ENCODE measurements at regions not wholly inside any gene's neighbourhood (a gene's known extent, or its start where the extent isn't known, plus 50 kb on each side); places are given as distances from the start of the nearest gene placed in this dataset.

GRCh38 chr5:171692936-171693335 lies 92.7 kb upstream of the SMIM23 start:
- DNase-seq: no peak

- no peak for DNase-seq
Observed at GRCh38 chr5:171693412-171693811, 92.2 kb upstream of the SMIM23 start.

DNA sequence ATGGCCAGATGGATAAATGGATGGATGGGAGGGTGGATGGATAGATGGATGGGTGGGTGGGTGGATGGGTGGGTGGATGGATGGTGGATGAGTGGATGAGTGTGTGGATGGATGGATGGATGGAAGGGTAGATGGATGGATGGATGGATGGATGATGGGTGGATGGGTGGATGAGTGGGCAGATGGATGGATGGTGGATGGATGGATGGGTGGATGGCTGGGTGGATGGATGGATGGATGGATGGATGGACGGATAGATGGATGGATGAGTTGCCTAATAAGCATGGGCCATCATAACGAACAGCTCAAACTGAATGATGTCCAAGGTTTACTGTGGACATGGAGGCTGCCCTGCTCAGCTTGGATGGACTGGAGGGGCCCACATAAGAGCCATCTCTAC lies 89.8 kb upstream of the SMIM23 start:
- DNase-seq: no peak

DNA sequence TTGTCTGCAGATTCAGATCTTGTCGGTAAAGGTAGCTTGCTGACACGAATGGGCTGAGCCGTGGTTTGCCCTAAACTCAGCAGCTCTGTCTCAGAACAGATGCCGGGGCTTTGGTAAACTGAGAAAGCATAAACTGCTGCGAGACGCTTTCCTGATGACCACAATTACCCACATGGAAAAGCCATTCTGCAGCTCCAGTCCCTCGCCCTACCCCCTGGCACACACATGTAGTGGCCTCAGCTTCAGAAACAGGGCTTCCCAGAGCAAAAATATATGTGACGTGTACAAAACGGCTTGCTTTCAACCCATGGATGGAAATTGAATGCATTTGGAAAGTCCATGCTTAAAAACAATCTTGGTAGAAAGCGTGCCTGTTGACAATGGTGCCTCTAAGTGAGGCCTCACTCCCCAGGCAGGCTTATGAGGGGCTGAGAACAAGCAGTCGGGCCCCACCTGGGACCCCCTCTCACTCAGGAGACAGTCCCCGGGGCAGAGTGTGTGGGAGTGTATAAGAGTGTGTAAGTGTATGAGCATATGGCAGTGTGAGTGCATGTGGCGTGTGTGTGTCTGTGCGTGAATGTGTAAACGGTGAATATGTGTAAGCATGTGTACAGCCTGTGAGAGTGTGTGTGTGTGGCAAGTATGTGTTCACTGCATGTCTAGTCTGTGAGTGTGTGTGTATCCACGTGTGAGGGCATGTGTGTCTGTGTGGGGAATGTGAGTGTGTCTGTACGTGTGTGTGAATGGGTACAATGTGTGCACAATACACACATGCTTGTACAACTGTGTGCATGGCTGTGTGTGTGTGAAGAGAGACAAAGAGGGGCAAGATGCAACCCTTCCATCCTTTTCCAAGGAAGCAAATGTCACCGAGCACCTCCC lies 88.2 kb upstream of the SMIM23 start:
- no peak for DNase-seq

DNA sequence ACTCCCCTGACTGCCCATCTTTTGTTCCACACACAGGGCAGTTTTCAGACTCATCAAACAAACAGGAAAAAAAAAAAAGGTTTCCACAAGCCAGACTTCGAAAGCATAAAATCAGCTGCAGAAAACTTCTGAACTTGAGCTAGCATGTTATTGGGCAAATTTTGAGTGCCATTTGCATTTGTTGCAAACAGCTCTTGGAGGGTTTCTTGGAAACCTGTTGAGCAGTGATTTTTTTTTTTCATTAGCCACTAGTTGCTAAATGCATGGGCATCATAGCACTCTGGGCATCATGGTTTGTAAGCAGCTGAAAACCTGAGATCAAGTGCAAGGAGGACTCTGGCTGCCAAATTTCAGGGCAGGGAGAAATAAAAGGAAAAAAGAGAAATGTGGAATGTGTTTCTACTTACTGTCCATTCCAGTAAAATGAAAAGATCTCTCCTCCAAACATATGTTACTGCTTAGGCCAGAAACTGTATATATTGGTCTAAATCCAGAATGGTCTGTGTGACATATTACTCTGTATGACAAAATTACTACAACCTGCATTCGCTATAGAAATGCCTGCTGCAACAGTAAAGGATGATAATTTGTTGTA lies 85.2 kb upstream of the SMIM23 start:
- no peak for DNase-seq

- no peak for DNase-seq
Observed at GRCh38 chr5:171701100-171701541, 84.5 kb upstream of the SMIM23 start.

DNA sequence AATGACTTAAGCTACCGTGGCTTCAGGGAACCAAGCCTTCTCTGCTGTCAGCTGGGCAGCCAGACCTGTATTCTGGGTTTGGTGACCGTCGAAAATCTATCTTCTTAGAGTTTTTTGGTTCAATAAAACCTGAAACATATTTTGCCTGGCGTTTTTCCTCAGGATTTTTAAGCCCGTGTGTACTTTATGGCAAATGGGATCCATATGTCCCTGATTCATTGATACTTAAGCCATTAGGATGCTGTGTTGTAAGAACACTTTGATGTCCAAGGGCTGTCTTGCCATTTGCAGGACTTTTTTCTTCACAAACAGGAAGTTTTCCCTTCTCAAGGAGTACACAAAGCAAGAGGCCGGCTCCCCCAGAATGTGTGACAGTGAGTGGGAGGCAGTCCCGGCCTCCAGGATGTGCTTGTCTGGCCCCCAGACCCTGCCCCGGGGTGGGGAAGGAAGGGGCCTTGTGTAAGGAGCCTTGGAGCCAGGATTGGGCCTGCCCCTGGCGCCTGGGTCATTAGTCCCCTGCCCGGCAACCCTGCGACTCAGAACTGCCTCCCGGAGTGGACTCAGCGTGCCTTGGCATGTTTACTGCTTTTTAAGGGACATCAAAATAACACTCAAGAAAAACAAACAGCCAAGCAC lies 83.4 kb upstream of the SMIM23 start:
- no peak for DNase-seq

- no peak for DNase-seq
Observed at GRCh38 chr5:171703146-171703545, 82.5 kb upstream of the SMIM23 start.

DNA sequence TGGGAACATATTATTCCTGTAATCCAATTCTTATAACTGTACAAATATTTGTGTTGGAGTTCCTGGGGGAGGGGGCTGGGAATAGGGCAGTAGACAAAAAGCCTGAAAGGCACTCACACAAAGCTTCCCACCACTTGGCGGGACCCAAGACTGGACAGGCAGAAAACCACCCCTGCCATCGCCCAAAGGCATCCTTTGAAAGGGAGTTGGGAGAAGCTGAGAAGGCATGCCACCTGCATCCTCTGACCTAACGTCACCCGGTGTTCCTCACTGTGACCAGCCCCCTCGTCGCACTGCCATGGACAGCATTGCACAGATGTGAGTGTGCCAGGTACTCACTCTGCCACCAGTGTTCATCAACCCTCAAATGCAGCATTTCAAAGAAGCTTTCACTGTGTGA lies 80.6 kb upstream of the SMIM23 start:
- no peak for DNase-seq

DNA sequence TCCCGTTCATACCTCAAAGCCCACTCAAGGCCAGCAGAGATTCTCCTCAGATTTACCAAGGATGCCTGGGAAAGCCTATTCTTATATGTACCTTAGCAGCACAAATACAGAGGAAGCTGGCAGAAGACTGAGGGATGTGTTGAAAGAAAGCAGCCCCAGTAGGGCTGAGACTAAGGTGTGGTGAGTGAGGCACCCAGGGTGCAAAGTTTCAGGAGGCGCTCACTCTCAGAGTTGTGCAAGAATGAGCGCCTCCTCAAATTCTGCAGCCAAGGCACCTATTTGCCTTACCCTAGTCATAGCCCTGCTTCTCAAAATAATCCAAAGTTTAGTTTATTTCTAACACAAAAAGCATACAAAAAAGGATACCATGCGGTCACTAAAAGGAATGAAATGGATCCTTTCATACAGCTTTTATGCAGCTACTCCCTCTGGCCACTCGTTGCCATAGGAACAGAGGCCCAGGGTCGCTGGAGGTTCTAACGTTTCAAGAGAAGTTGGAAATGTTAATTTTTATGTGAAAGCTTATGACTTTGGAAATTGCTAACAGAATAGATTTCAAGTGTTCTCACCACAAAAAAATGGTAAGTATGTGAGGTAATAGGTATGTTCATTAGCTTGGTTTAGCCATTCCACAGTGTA lies 79.7 kb upstream of the SMIM23 start:
- no peak for DNase-seq

DNA sequence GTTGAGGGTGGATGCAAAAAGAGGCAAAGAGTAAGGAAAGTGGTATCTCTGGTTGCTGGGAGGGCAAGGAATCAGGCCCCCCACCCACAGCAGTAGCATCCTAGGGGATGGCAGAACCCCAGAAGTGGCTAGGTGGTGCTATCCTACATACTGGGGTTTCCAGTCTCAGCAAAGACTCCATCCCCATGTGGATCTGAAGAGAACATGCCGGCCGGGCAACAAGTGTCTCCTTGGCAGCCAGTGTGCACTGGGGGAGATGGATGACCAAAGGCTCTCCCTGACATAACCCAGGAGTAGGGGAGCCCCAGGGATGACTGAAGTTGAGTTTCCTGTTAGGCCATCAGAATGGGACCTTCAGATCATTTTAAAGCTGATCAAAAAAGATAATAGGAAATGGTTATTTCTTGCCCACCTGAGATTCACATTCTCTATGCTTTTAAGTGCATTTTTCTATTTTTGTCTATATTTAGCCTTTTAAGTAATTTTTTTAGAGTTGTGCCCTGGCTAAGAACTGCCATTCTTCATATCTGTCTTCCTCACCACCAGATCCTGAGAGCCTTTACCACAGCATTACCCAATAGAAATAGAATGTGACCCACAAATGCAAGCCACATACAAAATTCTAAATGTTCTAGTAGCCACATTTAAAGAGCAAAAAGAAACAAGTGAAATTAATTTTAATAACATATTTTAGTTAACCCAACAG lies 78.7 kb upstream of the SMIM23 start:
- no peak for DNase-seq

- no peak for DNase-seq
Observed at GRCh38 chr5:171707442-171707792, 78.2 kb upstream of the SMIM23 start.

DNA sequence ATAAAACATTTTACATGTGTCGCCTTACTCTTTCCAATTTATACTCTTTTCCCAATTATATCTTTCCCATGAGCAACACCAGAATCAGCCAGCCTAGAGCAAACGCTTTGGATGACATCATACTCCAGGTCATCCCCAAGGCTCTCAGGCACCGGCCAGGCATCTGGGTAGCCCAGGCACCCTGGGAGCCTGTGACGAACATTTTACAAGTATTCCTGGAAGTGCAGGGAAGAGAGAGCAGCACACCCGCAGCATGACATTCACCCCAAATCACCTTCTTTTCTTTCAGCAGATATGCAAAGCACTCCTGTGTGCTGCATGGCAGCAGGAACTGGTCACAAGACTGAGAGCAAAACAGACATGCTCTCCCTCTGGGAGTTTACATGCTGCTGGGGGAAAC lies 75.7 kb upstream of the SMIM23 start:
- DNase-seq: no peak

- no peak for DNase-seq
Observed at GRCh38 chr5:171710451-171711024, 75.1 kb upstream of the SMIM23 start.

- no peak for DNase-seq
Observed at GRCh38 chr5:171711571-171711970, 74.0 kb upstream of the SMIM23 start.

DNA sequence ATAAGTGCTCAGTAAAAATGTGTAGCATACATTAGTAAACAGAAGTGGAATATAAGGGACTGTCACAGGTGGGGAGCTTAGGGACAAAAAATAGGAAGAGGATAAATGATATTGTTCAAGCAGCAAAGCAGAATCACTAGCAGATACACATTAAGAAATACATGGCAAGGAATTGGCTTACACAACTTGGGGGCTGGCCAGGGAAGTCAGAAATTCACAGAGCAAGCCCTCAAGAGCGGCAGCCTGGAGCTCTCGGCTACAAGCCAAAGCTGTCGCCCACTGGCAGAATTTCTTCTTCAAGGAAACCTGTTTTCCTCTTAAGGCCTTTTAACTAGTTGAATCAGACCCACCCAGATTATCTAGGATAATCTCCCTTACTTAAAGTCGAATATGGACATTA lies 73.0 kb upstream of the SMIM23 start:
- no peak for DNase-seq

- DNase-seq: no peak
Observed at GRCh38 chr5:171713152-171713551, 72.5 kb upstream of the SMIM23 start.

- no peak for DNase-seq
Observed at GRCh38 chr5:171714261-171714660, 71.4 kb upstream of the SMIM23 start.

- DNase-seq: no peak
Observed at GRCh38 chr5:171714851-171715250, 70.8 kb upstream of the SMIM23 start.

DNA sequence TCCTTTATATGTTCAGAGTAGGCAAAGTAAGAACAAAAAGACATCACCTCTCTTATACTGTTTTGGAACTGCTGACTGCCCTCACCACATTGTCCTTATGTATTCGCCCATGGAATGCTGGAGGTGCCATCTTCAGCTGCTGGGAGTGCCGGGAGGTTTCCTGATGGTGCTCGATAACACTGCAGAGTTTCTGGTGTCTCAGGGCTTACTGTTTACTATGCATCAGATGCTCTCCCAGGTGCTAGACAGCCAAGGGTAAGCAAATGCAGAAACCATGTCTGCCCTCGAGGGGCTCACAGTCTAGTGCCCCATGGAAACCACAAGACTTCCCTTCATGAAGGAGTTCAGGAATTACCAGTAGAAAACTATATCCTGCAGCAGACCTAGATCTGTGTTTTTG lies 70.1 kb upstream of the SMIM23 start:
- no peak for DNase-seq

DNA sequence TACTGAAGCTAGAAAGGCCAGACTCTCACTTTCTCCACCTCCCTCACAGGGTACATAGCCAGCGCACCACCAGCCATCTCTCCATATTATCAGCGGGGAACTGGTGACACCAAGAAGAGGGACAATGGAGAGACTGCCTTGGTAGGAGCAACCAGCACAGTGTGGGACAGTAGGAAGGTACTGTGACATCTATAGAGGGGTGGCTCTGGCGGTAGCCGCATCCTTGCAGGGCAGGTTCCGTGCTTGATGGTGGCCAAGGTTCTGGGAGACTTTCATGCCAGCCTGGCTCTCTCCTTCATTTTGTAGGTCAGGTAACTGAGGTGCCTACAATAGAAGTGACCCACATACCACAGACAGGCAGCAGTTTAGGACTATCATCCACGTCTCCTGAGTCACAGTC lies 65.5 kb upstream of the SMIM23 start:
- DNase-seq: no peak

GRCh38 chr5:171721464-171721863 lies 64.2 kb upstream of the SMIM23 start:
- no peak for DNase-seq

Measured in activated CD4-positive, alpha-beta T cell treated with anti-CD3 and anti-CD28 coated beads, Interleukin-2, amount 50 U/mL, for 48 hours (primary cell).